Glutamatergic neuron (in vitro differentiated cells): ENCODE measurements at regions not wholly inside any gene's neighbourhood (a gene's known extent, or its start where the extent isn't known, plus 50 kb on each side); places are given as distances from the start of the nearest gene placed in this dataset.

Experiments
- DNase-seq: peaks from one replicate; pipeline ENCODE4 v3.0.0; 2022
- H3K27ac Mint-ChIP-seq: one replicate; pipeline ENCODE4 v1.8.0; 2020; ENCODE audit warnings: mild to moderate bottlenecking, mixed read lengths, inconsistent platforms; ENCODE audit not compliant: unreplicated experiment
- H3K27me3 Mint-ChIP-seq: one replicate; pipeline ENCODE4 v1.8.0; 2020; ENCODE audit warnings: mild to moderate bottlenecking, moderate library complexity, mixed read lengths, inconsistent platforms; ENCODE audit not compliant: unreplicated experiment
- H3K36me3 Mint-ChIP-seq: one replicate; pipeline ENCODE4 v1.8.0; 2020; ENCODE audit warnings: mild to moderate bottlenecking, mixed read lengths, inconsistent platforms; ENCODE audit not compliant: unreplicated experiment
- H3K4me1 Mint-ChIP-seq: one replicate; pipeline ENCODE4 v1.8.0; 2020; ENCODE audit warnings: mild to moderate bottlenecking, low read depth, mixed read lengths, inconsistent platforms; ENCODE audit not compliant: unreplicated experiment
- H3K4me3 Mint-ChIP-seq: one replicate; pipeline ENCODE4 v1.8.0; 2020; ENCODE audit warnings: mild to moderate bottlenecking, mixed read lengths, inconsistent platforms; ENCODE audit not compliant: unreplicated experiment
- H3K9me3 Mint-ChIP-seq: one replicate; pipeline ENCODE4 v1.8.0; 2020; ENCODE audit warnings: mild to moderate bottlenecking, moderate library complexity, mixed read lengths, inconsistent platforms; ENCODE audit not compliant: unreplicated experiment
- TF ChIP-seq, protein P1 (sequence below): fragments of 200-600 bp; sonication (generic); IDR thresholded peaks from one replicate; pipeline ENCODE4 v1.5.0; 2021; ENCODE audit not compliant: partially characterized antibody, unreplicated experiment

DNA sequence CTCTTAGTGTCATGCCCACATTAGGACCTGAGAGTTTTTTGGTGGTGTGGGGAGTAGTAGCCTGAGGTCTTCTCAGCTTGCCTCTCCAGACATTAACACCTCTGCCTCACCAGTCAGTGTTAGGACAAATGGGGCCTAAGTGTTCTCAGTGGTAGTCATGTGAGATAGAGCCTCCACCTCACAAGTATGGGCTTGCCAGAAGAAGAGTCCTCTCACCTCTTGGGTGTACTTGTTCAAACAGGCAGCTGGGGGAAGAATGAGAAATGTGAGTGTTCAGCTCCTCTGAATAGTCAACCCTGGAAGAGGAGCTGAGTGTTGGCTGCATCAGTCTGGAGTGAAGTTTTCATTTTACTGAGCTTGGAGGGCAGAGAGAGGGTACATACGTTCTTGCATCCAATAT is 464.6 kb downstream of the POM121L12 start:
- DNase-seq, result no peak
- TF ChIP-seq, protein P1, sequence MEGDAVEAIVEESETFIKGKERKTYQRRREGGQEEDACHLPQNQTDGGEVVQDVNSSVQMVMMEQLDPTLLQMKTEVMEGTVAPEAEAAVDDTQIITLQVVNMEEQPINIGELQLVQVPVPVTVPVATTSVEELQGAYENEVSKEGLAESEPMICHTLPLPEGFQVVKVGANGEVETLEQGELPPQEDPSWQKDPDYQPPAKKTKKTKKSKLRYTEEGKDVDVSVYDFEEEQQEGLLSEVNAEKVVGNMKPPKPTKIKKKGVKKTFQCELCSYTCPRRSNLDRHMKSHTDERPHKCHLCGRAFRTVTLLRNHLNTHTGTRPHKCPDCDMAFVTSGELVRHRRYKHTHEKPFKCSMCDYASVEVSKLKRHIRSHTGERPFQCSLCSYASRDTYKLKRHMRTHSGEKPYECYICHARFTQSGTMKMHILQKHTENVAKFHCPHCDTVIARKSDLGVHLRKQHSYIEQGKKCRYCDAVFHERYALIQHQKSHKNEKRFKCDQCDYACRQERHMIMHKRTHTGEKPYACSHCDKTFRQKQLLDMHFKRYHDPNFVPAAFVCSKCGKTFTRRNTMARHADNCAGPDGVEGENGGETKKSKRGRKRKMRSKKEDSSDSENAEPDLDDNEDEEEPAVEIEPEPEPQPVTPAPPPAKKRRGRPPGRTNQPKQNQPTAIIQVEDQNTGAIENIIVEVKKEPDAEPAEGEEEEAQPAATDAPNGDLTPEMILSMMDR, result no peak
- Mint-ChIP-seq H3K4me3 (no peak overlapping the region), H3K27ac (no peak overlapping the region), H3K36me3 (no peaks in the 10 kb centered on the region), H3K9me3 (no peaks in the 10 kb centered on the region), H3K27me3 (no peaks in the 10 kb centered on the region), H3K4me1 (peaks cover 3% of the 10 kb centered on the region)

DNA sequence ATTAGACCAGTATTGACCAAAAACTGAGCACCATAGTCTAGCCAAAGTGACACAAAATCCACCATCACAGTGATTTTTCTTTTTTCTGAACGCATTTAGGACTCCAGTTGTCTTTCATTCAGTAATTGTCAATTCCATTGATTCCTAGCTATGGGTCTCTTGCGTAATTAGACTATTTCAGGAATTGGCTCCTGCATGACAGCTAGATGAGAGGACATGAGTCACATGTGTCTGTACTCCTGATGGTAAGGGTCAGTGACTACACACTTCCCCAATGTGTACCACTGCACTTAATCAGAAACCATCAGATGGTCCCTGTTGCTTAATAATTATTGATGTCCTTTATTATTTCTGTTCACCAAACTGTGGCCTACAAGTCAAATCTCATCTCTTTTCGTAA is 469.5 kb downstream of the POM121L12 start:
- DNase-seq, result no peak

DNA sequence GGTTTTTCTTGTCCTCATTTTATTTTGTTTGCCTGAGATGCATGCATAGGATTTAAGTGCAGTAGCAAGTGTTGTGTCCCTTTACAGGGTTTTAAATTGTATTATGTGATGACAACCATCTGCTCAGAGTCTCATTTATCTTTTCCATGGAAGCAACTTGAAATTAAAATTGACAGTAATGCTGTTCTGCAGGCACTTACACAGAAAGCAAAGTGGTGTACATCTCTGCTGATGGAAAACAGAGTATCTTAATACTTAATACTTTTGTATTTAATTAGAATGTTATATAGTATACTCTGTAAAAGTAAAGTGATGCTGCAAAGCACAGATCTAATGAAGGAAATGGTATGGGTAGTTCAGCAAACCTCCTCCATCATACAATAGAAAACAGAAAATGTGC is 482.9 kb downstream of the POM121L12 start:
- H3K4me3 Mint-ChIP-seq, result no peak overlapping the region
- no peaks in the 10 kb centered on the region for H3K27me3 Mint-ChIP-seq
- no peaks in the 10 kb centered on the region for H3K4me1 Mint-ChIP-seq
- H3K27ac Mint-ChIP-seq, result no peak overlapping the region
- TF ChIP-seq, protein P1, result no peak
- H3K36me3 Mint-ChIP-seq, result no peaks in the 10 kb centered on the region
- no peak for DNase-seq
- H3K9me3 Mint-ChIP-seq, result peaks cover 5% of the 10 kb centered on the region

More for the DNA sequence above, 469.5 kb downstream of the POM121L12 start:
- no peak overlapping the region for H3K4me3 Mint-ChIP-seq
- H3K9me3 Mint-ChIP-seq, result no peaks in the 10 kb centered on the region
- TF ChIP-seq, protein P1, result no peak
- no peak overlapping the region for H3K27ac Mint-ChIP-seq
- peaks cover 3% of the 10 kb centered on the region for H3K4me1 Mint-ChIP-seq
- no peaks in the 10 kb centered on the region for H3K27me3 Mint-ChIP-seq
- H3K36me3 Mint-ChIP-seq, result no peaks in the 10 kb centered on the region

DNA sequence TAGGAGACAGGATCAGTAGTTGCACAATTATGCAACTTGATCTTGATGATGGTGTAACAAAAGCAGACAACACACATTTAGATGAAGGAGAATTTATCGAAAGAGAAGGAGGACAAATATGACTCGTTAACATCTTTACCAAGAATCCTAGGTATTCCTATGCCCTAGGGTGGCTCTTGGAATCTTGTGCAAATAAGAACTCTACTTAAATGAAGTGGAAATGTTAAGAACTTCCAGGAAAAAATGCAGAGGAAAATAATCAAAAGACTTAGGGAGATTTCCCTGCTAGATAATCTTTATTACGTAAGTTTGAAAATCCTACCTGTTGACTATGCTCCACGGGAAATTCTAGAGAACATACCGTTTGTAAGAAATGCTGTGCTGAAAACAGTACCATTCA is 485.4 kb downstream of the POM121L12 start:
- no peaks in the 10 kb centered on the region for H3K4me1 Mint-ChIP-seq
- no peak for DNase-seq
- no peak overlapping the region for H3K27ac Mint-ChIP-seq
- TF ChIP-seq, protein P1, result no peak
- no peak overlapping the region for H3K4me3 Mint-ChIP-seq
- H3K27me3 Mint-ChIP-seq, result no peaks in the 10 kb centered on the region
- no peaks in the 10 kb centered on the region for H3K36me3 Mint-ChIP-seq
- H3K9me3 Mint-ChIP-seq, result peaks cover 5% of the 10 kb centered on the region

DNA sequence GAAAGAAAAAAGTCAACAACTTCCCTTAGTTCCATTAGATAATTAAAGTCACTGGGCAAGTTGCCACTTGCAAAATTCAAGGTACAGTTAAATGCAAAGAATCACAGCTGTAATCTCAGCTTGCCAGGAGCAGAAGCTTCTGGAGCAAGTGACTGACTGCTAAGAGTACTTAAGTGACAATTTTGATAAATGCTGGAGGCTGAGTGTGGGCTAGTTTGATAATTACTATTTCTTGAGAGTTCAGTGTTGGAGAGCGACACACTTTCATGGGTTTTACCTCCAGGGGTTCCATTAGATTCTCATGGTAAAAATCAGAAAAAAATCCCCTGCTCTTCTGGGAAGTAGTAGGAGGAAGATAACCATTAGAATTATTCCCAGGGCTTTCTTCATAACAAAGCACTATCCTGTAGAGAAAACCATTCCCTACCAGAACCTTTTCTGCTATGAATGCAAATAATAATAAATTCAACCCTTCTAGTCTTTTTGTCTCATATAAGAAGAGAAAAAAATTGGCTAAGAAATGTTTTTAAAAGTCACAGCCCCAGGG is 486.3 kb downstream of the POM121L12 start:
- TF ChIP-seq, protein P1, result no peak
- no peaks in the 10 kb centered on the region for H3K27me3 Mint-ChIP-seq

More for the DNA sequence above, 486.3 kb downstream of the POM121L12 start:
- DNase-seq, result no peak
- Mint-ChIP-seq H3K27ac (no peak overlapping the region), H3K4me3 (no peak overlapping the region), H3K4me1 (no peaks in the 10 kb centered on the region), H3K9me3 (peaks cover 5% of the 10 kb centered on the region), H3K36me3 (no peaks in the 10 kb centered on the region)
